Cardiac muscle cell (in vitro differentiated cells and primary cell): ENCODE measurements at regions not wholly inside any gene's neighbourhood (a gene's known extent, or its start where the extent isn't known, plus 50 kb on each side); places are given as distances from the start of the nearest gene placed in this dataset.

Source experiments
- DNase-seq, 2 donors: peaks; one replicate each; pipeline versions ENCODE4 v3.0.0 to v3.0.0-alpha.2; 2010 to 2017; ENCODE audit warnings: low read depth in 1 of 2, low spot score in 1 of 2
- H3K27ac ChIP-seq: fragments of 200-600 bp; sonication (generic); 2 replicates; pipeline ENCODE4 v1.5.1; 2016
- H3K27me3 ChIP-seq: fragments of 200-600 bp; sonication (generic); 2 replicates; pipeline ENCODE4 v1.6.0; 2016; ENCODE audit warnings: control low read depth
- H3K36me3 ChIP-seq: fragments of 200-600 bp; sonication (generic); 2 replicates; pipeline ENCODE4 v1.5.1; 2016; ENCODE audit warnings: control low read depth
- H3K4me1 ChIP-seq: fragments of 200-600 bp; sonication (generic); 2 replicates; pipeline ENCODE4 v1.8.1; 2017; ENCODE audit warnings: low read depth, mild to moderate bottlenecking, mixed run types
- H3K4me3 ChIP-seq: fragments of 200-600 bp; sonication (generic); 2 replicates; pipeline ENCODE4 v1.5.1; 2016; ENCODE audit warnings: mild to moderate bottlenecking
- H3K9me3 ChIP-seq: fragments of 200-600 bp; sonication (generic); 2 replicates; pipeline ENCODE4 v1.5.1; 2017; ENCODE audit warnings: low read depth, mild to moderate bottlenecking, control low read depth
- TF ChIP-seq, protein P1 (sequence below): IDR thresholded peaks from 2 replicates; pipeline ENCODE4 v1.5.1; 2012; ENCODE audit warnings: low read depth, mild to moderate bottlenecking, low read length

GRCh38 chr16:54521327-54521726 lies 234.7 kb upstream of the IRX3 start:
- Histone ChIP-seq H3K27me3 (no peaks in the 10 kb centered on the region), H3K4me1 (no peaks in the 10 kb centered on the region), H3K36me3 (no peaks in the 10 kb centered on the region), H3K9me3 (no peaks in the 10 kb centered on the region), H3K4me3 (no peak overlapping the region), H3K27ac (no peak overlapping the region)
- DNase-seq: no peak
- TF ChIP-seq, protein P1, sequence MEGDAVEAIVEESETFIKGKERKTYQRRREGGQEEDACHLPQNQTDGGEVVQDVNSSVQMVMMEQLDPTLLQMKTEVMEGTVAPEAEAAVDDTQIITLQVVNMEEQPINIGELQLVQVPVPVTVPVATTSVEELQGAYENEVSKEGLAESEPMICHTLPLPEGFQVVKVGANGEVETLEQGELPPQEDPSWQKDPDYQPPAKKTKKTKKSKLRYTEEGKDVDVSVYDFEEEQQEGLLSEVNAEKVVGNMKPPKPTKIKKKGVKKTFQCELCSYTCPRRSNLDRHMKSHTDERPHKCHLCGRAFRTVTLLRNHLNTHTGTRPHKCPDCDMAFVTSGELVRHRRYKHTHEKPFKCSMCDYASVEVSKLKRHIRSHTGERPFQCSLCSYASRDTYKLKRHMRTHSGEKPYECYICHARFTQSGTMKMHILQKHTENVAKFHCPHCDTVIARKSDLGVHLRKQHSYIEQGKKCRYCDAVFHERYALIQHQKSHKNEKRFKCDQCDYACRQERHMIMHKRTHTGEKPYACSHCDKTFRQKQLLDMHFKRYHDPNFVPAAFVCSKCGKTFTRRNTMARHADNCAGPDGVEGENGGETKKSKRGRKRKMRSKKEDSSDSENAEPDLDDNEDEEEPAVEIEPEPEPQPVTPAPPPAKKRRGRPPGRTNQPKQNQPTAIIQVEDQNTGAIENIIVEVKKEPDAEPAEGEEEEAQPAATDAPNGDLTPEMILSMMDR: no peak

DNA sequence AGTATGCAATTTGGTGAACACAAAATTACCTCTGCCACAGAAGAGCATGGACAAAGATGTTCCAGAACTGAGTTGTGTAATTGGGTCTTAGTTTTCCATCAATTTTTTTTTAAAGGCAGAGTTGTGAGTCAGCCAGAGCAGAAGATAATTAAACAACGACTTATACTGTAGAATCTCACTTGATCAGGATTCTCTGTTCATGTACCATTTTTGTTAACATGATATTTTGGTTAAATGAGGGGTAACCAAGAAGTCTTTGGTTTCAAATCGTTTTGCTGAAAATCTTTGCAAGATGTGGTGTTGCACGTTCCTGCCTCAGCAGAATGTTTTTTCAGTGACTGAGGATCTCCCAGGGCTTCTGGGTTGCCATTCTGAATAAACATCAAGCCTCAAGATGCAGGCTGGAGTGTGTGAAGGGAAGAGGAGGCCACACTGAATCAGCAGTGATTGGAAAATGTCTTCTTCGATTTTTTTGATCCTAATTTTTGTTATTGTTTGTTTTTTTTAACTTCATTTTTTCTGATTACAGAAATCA lies 232.6 kb upstream of the IRX3 start:
- TF ChIP-seq, protein P1: no peak
- no peaks in the 10 kb centered on the region for H3K36me3 ChIP-seq
- DNase-seq: no peak
- no peaks in the 10 kb centered on the region for H3K9me3 ChIP-seq
- H3K4me1 ChIP-seq: no peaks in the 10 kb centered on the region
- H3K4me3 ChIP-seq: no peak overlapping the region
- H3K27ac ChIP-seq: no peak overlapping the region
- no peaks in the 10 kb centered on the region for H3K27me3 ChIP-seq

GRCh38 chr16:54517181-54517580 lies 230.6 kb upstream of the IRX3 start:
- Histone ChIP-seq H3K36me3 (no peaks in the 10 kb centered on the region), H3K27me3 (no peaks in the 10 kb centered on the region), H3K9me3 (no peaks in the 10 kb centered on the region), H3K4me1 (peaks cover 4% of the 10 kb centered on the region), H3K4me3 (no peak overlapping the region), H3K27ac (no peak overlapping the region)
- TF ChIP-seq, protein P1: no peak
- DNase-seq: no peak

DNA sequence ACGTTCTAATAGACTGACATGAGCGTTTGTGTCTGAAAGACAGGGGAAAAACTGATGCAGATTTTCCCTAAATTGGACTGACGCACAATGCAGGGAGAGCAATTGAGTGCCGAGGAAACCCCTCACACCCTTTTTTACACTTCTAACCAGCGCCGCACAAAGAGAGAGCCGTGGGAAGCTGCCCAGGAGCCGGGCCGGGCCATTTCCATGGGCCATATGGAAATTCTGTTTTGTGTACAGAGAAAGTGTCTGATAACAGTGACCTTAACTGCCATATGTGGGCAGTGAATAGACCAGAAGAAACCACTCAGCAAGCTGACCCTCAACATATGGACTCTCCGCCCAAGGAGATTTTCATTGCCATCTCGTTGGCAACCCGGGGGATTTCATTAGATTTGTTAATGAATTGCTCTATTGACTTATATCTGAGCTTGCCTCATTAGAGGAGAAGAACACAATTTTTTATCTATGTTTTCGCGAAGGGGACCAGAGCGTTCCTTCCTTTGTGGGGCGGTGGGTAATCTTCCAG lies 225.9 kb upstream of the IRX3 start:
- Histone ChIP-seq H3K36me3 (no peaks in the 10 kb centered on the region), H3K27me3 (no peaks in the 10 kb centered on the region), H3K4me3 (no peak overlapping the region), H3K9me3 (no peaks in the 10 kb centered on the region), H3K27ac (no peak overlapping the region), H3K4me1 (peaks cover 35% of the 10 kb centered on the region)
- TF ChIP-seq, protein P1: no peak
- no peak for DNase-seq

DNA sequence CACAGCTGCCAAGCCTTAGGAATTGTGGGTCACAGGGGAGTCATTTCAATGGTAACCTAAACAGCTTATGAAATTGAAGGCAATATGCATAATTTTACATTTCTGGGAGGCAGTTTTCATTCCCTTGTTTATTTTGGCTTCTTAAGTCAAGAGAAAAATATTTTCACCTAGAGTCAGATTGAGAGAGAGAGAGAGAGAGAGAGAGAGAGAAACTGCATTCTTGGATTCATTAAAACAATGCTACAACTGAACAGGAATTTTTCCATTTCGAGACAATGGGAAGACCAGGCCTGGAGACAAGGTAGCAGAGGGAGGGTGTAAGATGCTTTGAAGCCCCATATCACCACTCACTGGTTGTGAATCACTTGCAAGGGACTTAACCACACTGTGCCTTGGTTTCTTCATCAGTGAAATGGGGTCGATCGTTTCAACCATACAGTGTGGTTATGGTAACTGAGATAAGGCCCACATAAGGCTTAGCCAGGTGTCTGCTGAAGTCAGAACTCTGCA lies 224.7 kb upstream of the IRX3 start:
- no peak overlapping the region for H3K27ac ChIP-seq
- no peaks in the 10 kb centered on the region for H3K27me3 ChIP-seq
- TF ChIP-seq, protein P1: no peak
- H3K4me1 ChIP-seq: peaks cover 48% of the 10 kb centered on the region
- H3K4me3 ChIP-seq: no peak overlapping the region
- no peaks in the 10 kb centered on the region for H3K9me3 ChIP-seq
- DNase-seq: peak in 1 of 2 donors; percentile 59
- H3K36me3 ChIP-seq: no peaks in the 10 kb centered on the region
